ENCODE measurements at regions not wholly inside any gene's neighbourhood (a gene's known extent, or its start where the extent isn't known, plus 50 kb on each side); places are given as distances from the start of the nearest gene placed in this dataset.

- no peak for TF ChIP-seq CTCF (IDR thresholded peaks at IDR 0.05)
- TF ChIP-seq POLR2AphosphoS5 (IDR thresholded peaks at IDR 0.05; ENCODE audit: low read depth, low read length): no peak
- no peak for TF ChIP-seq SIN3A (IDR thresholded peaks at IDR 0.05; ENCODE audit: borderline replicate concordance, insufficient read depth, low read depth, low read length)
These were observed 398.2 kb upstream of the SEL1L start for GRCh38 chr14:81931828-81932227.
